Neural cell (in vitro differentiated cells): ENCODE measurements at regions not wholly inside any gene's neighbourhood (a gene's known extent, or its start where the extent isn't known, plus 50 kb on each side); places are given as distances from the start of the nearest gene placed in this dataset.
"Not testable (repeated sequence)": the region's sequence is repeated elsewhere in the genome, so short reads cannot be mapped to it uniquely, and the experiment has no call there.

Experiments
- H2AFZ ChIP-seq: fragments of 200-600, 300-800 bp; sonication (generic), shearing (Covaris generic); 2 replicates; pipeline ENCODE4 v1.6.0; 2014; ENCODE audit warnings: low read depth, mild to moderate bottlenecking, antibody characterized with exemption, low read length, moderate library complexity
- H3F3A ChIP-seq: fragments of 200-600 bp; shearing (Covaris generic); 2 replicates; pipeline ENCODE4 v1.6.1; 2016; ENCODE audit warnings: mild to moderate bottlenecking, moderate library complexity, mixed read lengths, antibody characterized with exemption, low read length; ENCODE audit not compliant: insufficient read depth, poor library complexity, severe bottlenecking
- H3K27ac ChIP-seq: fragments of 200-600, 300-800 bp; sonication (generic), shearing (Covaris generic); 2 replicates; pipeline ENCODE4 v1.5.1; 2014; ENCODE audit warnings: mild to moderate bottlenecking, low read length, moderate library complexity
- H3K27me3 ChIP-seq: fragments of 300-800, 200-600 bp; sonication (generic), shearing (Covaris generic); 2 replicates; pipeline ENCODE4 v1.6.0; 2014; ENCODE audit warnings: mild to moderate bottlenecking, low read depth, low read length, moderate library complexity; ENCODE audit not compliant: insufficient read depth
- H3K36me3 ChIP-seq: fragments of 300-800, 200-600 bp; sonication (generic), shearing (Covaris generic); 2 replicates; pipeline ENCODE4 v1.5.1; 2014; ENCODE audit warnings: mild to moderate bottlenecking, antibody characterized with exemption, low read length, moderate library complexity; ENCODE audit not compliant: insufficient read depth
- H3K4me2 ChIP-seq: fragments of 300-800, 200-600 bp; sonication (generic), shearing (Covaris generic); 2 replicates; pipeline ENCODE4 v1.6.0; 2014; ENCODE audit warnings: mild to moderate bottlenecking, low read length
- H3K4me3 ChIP-seq: fragments of 300-800, 200-600 bp; sonication (generic), shearing (Covaris generic); 2 replicates; pipeline ENCODE4 v1.5.1; 2014; ENCODE audit warnings: mild to moderate bottlenecking, low read length, moderate library complexity
- H3K79me2 ChIP-seq: fragments of 200-600 bp; shearing (Covaris generic); replicated peaks from 2 replicates; pipeline ENCODE4 v1.6.0; 2014; ENCODE audit warnings: mild to moderate bottlenecking, low read length, moderate library complexity; ENCODE audit not compliant: insufficient read depth
- H3K9ac ChIP-seq: fragments of 300-800, 200-600 bp; sonication (generic), shearing (Covaris generic); 2 replicates; pipeline ENCODE4 v1.6.1; 2016; ENCODE audit warnings: mild to moderate bottlenecking, low read length, mixed read lengths
- H3K9me2 ChIP-seq: fragments of 200-600 bp; shearing (Covaris generic); 2 replicates; pipeline ENCODE4 v1.6.1; 2016; ENCODE audit warnings: mild to moderate bottlenecking, low read length, mixed read lengths; ENCODE audit not compliant: insufficient read depth
- H3K9me3 ChIP-seq: fragments of 200-600, 300-800 bp; sonication (generic), shearing (Covaris generic); 2 replicates; pipeline ENCODE4 v1.6.1; 2016; ENCODE audit warnings: mild to moderate bottlenecking, mixed run types, low read length, moderate library complexity, mixed read lengths
- H4K20me1 ChIP-seq: fragments of 200-600 bp; shearing (Covaris generic); 2 replicates; pipeline ENCODE4 v1.6.1; 2016; ENCODE audit warnings: mild to moderate bottlenecking, mixed run types; ENCODE audit not compliant: insufficient read depth
- CTCF ChIP-seq: fragments of 450-650 bp; IDR thresholded peaks from 2 replicates; pipeline ENCODE4 v1.5.1; 2014; ENCODE audit warnings: antibody characterized with exemption, mild to moderate bottlenecking, moderate library complexity; ENCODE audit not compliant: poor library complexity, severe bottlenecking
- EP300 ChIP-seq: fragments of 450-650 bp; conservative IDR thresholded peaks from 2 replicates; pipeline ENCODE4 v1.6.1; 2014; ENCODE audit warnings: antibody characterized with exemption, mild to moderate bottlenecking, moderate library complexity; ENCODE audit not compliant: poor library complexity, severe bottlenecking
- EZH2 ChIP-seq: fragments of 200-600, 300-800 bp; shearing (Covaris generic), sonication (generic); IDR thresholded peaks from 2 replicates; pipeline ENCODE4 v1.6.1; 2014; ENCODE audit warnings: antibody characterized with exemption, low read length, borderline replicate concordance, mild to moderate bottlenecking; ENCODE audit not compliant: insufficient read depth, poor library complexity, severe bottlenecking
- MXI1 ChIP-seq: fragments of 450-650 bp; conservative IDR thresholded peaks from 2 replicates; pipeline ENCODE4 v1.6.1; 2014; ENCODE audit warnings: antibody characterized with exemption, mild to moderate bottlenecking; ENCODE audit not compliant: poor library complexity, severe bottlenecking
- POLR2AphosphoS5 ChIP-seq: IDR thresholded peaks from 2 replicates; pipeline ENCODE4 v1.6.1; 2012
- RAD21 ChIP-seq: fragments of 450-650 bp; conservative IDR thresholded peaks from 2 replicates; pipeline ENCODE4 v1.6.1; 2014; ENCODE audit warnings: antibody characterized with exemption, mild to moderate bottlenecking, moderate library complexity
- REST ChIP-seq: IDR thresholded peaks from 2 replicates; pipeline ENCODE4 v1.6.1; 2012; ENCODE audit warnings: borderline replicate concordance
- TAF1 ChIP-seq: IDR thresholded peaks from 2 replicates; pipeline ENCODE4 v1.6.1; 2012; ENCODE audit warnings: low read depth

GRCh38 chr4:66736606-66737005, 808.7 kb downstream of the CENPC start:
- no peaks in the 10 kb centered on the region for H3F3A ChIP-seq
- H3K27me3 ChIP-seq: no peaks in the 10 kb centered on the region
- H3K27ac ChIP-seq: no peak overlapping the region
- H3K9ac ChIP-seq: no peak overlapping the region
- no peaks in the 10 kb centered on the region for H4K20me1 ChIP-seq
- H3K36me3 ChIP-seq: no peaks in the 10 kb centered on the region
- no peaks in the 10 kb centered on the region for H3K79me2 ChIP-seq
- no peaks in the 10 kb centered on the region for H3K9me2 ChIP-seq
- no peaks in the 10 kb centered on the region for H3K9me3 ChIP-seq
- H3K4me3 ChIP-seq: no peak overlapping the region
- H2AFZ ChIP-seq: no peak overlapping the region
- TF ChIP-seq RAD21: no peak
- H3K4me2 ChIP-seq: no peak overlapping the region

GRCh38 chr4:66728280-66728679, 817.0 kb downstream of the CENPC start:
- Histone ChIP-seq H3K4me2 (no peak overlapping the region), H3K36me3 (no peaks in the 10 kb centered on the region), H3K27ac (no peak overlapping the region), H3F3A (no peaks in the 10 kb centered on the region), H3K9me3 (no peaks in the 10 kb centered on the region), H2AFZ (no peak overlapping the region), H3K9ac (no peak overlapping the region), H3K27me3 (no peaks in the 10 kb centered on the region), H4K20me1 (no peaks in the 10 kb centered on the region), H3K9me2 (no peaks in the 10 kb centered on the region), H3K79me2 (no peaks in the 10 kb centered on the region), H3K4me3 (no peak overlapping the region)
- TF ChIP-seq CTCF: no peak
- TF ChIP-seq EP300: no peak
- TF ChIP-seq EZH2: no peak

- not testable (repeated sequence) for H3K4me2 ChIP-seq, H3K27ac ChIP-seq, H3F3A ChIP-seq, H3K27me3 ChIP-seq, H4K20me1 ChIP-seq, H3K9me2 ChIP-seq, H3K9ac ChIP-seq, H3K9me3 ChIP-seq, H3K79me2 ChIP-seq, H3K4me3 ChIP-seq, H3K36me3 ChIP-seq, H2AFZ ChIP-seq
These were observed 832.9 kb downstream of the CENPC start for GRCh38 chr4:66712301-66712921.

GRCh38 chr4:66704243-66704642, 841.1 kb downstream of the CENPC start:
- no peak overlapping the region for H2AFZ ChIP-seq
- no peaks in the 10 kb centered on the region for H3K36me3 ChIP-seq
- H3K4me2 ChIP-seq: no peak overlapping the region
- no peaks in the 10 kb centered on the region for H3K9me3 ChIP-seq
- no peaks in the 10 kb centered on the region for H3F3A ChIP-seq
- no peak overlapping the region for H3K9ac ChIP-seq
- H3K27me3 ChIP-seq: no peaks in the 10 kb centered on the region
- no peaks in the 10 kb centered on the region for H3K79me2 ChIP-seq
- H3K4me3 ChIP-seq: no peak overlapping the region
- H3K9me2 ChIP-seq: no peaks in the 10 kb centered on the region
- TF ChIP-seq MXI1 (no peak), TAF1 (no peak), POLR2AphosphoS5 (no peak), REST (no peak), EP300 (no peak), RAD21 (no peak)
- no peaks in the 10 kb centered on the region for H4K20me1 ChIP-seq
- no peak overlapping the region for H3K27ac ChIP-seq
